Transverse colon (tissue), 4 donors: ENCODE measurements at regions not wholly inside any gene's neighbourhood (a gene's known extent, or its start where the extent isn't known, plus 50 kb on each side); places are given as distances from the start of the nearest gene placed in this dataset.
"Not testable (repeated sequence)": the region's sequence is repeated elsewhere in the genome, so short reads cannot be mapped to it uniquely, and the experiment has no call there.

Experiments
- DNase-seq: peaks from one replicate; pipeline ENCODE4 v3.0.0-alpha.2; 2019
- H3K27ac ChIP-seq, 4 donors: fragments of 200-600 bp; sonication (generic); 2 replicates each; pipeline ENCODE4 v1.5.1; 2016 to 2018; ENCODE audit warnings: inconsistent platforms in 4 of 4
- H3K27me3 ChIP-seq: fragments of 200-600 bp; sonication (generic); 2 replicates; pipeline ENCODE4 v1.5.1; 2017; ENCODE audit warnings: inconsistent platforms
- H3K36me3 ChIP-seq, 4 donors: fragments of 200-600 bp; sonication (generic); 2 replicates each; pipeline ENCODE4 v1.5.1; 2017 to 2019; ENCODE audit warnings: inconsistent platforms in 4 of 4
- H3K4me1 ChIP-seq, 4 donors: fragments of 200-600 bp; sonication (generic); 2 replicates each; pipeline ENCODE4 v1.5.1; 2017 to 2020; ENCODE audit warnings: inconsistent platforms in 4 of 4
- H3K4me3 ChIP-seq, 4 donors: fragments of 200-600 bp; sonication (generic); 1 replicate in 1 of 4; 2 replicates in 3 of 4; pipeline versions ENCODE4 v1.5.1 to v1.6.1; 2017 to 2019; ENCODE audit warnings: inconsistent platforms in 4 of 4
- H3K9me3 ChIP-seq, 2 donors: fragments of 200-600 bp; sonication (generic); 2 replicates each; pipeline ENCODE4 v1.5.1; 2017 to 2019; ENCODE audit warnings: inconsistent platforms in 2 of 2
- CTCF ChIP-seq, 5 experiments: fragments of 200-600 bp in 3 of 5; fragments of 450-650 bp in 2 of 5; sonication (generic) in 3 of 5; IDR thresholded peaks; 1 replicate in 2 of 5; 2 replicates in 3 of 5; pipeline ENCODE4 v1.5.1; 2016 to 2017; ENCODE audit warnings: antibody characterized with exemption in 5 of 5, inconsistent platforms in 3 of 5, mild to moderate bottlenecking in 2 of 5, moderate library complexity in 1 of 5
- EP300 ChIP-seq: sonication (generic); formaldehyde crosslinking; IDR thresholded peaks from one replicate; pipeline ENCODE4 v1.6.1; 2017; ENCODE audit warnings: antibody characterized with exemption, low read depth
- POLR2A ChIP-seq: fragments of 450-650 bp; IDR thresholded peaks from one replicate; pipeline ENCODE4 v1.6.1; 2016; ENCODE audit warnings: antibody characterized with exemption, mild to moderate bottlenecking, moderate library complexity
- POLR2AphosphoS5 ChIP-seq, 3 donors: sonication (generic); formaldehyde crosslinking; IDR thresholded peaks; one replicate each; pipeline ENCODE4 v1.6.1; 2016; ENCODE audit warnings: antibody characterized with exemption in 3 of 3
- WGBS, 2 donors: methylation state at CpG; one replicate each; pipeline ENCODE4 v1.1.5; 2018; ENCODE audit warnings: low coverage in 1 of 2; 5-methylcytosine and 5-hydroxymethylcytosine counted together
- in situ Hi-C, 4 donors: fragments of 200-750 bp; cut with MboI; loops; one replicate each; pipeline versions ENCODE4 v1.15.0 to v1.15.1; 2017; ENCODE audit warnings: low sequenced_read_pairs in 3 of 4, low pct_ligation_motif_present in 1 of 4, low pct_unique_long_range_greater_than_20kb in 1 of 4
- intact Hi-C: fragments of 100-400 bp; cut with DNase I; formaldehyde crosslinking; loops from one replicate; pipeline ENCODE4 v1.15.1; 2023; ENCODE audit warnings: low total_unique reads

- in situ Hi-C loops (no loop called here), intact Hi-C loops (no loop called here)
- Histone ChIP-seq H3K36me3 (no peaks in the 10 kb centered on the region), H3K27ac (no peak overlapping the region), H3K4me1 (no peaks in the 10 kb centered on the region), H3K27me3 (no peaks in the 10 kb centered on the region), H3K4me3 (no peak overlapping the region), H3K9me3 (no peaks in the 10 kb centered on the region)
- DNase-seq: no peak
- no peak for TF ChIP-seq CTCF (IDR thresholded peaks at IDR 0.05)
- no peak for TF ChIP-seq POLR2A
- TF ChIP-seq POLR2AphosphoS5 (IDR thresholded peaks at IDR 0.05): no peak
- TF ChIP-seq EP300: no peak
- 65 to 69% methylated on average over 3 of the region's 3 CpGs for WGBS, 2 donors
Observed at GRCh38 chr10:64350665-64351064, 829.5 kb downstream of the REEP3 start.

- Histone ChIP-seq H3K4me3 (no peak overlapping the region), H3K4me1 (no peaks in the 10 kb centered on the region), H3K9me3 (no peaks in the 10 kb centered on the region), H3K27ac (no peak overlapping the region), H3K27me3 (no peaks in the 10 kb centered on the region), H3K36me3 (no peaks in the 10 kb centered on the region)
- no peak for DNase-seq
- in situ Hi-C loops (no loop called here), intact Hi-C loops (no loop called here)
- TF ChIP-seq POLR2A: no peak
- TF ChIP-seq EP300: no peak
- 27 to 34% methylated on average over 4 of the region's 4 CpGs for WGBS, 2 donors
Observed at GRCh38 chr10:64358907-64359306, 837.7 kb downstream of the REEP3 start.

GRCh38 chr10:64360240-64360639 is 839.0 kb downstream of the REEP3 start:
- H3K27me3 ChIP-seq, in situ Hi-C loops, H3K9me3 ChIP-seq, DNase-seq, intact Hi-C loops, H3K4me1 ChIP-seq, H3K36me3 ChIP-seq, H3K4me3 ChIP-seq, H3K27ac ChIP-seq: not testable (repeated sequence)
- WGBS, 2 donors: 72 to 89% methylated on average over 3 to 6 of the region's 6 CpGs

- TF ChIP-seq CTCF (IDR thresholded peaks at IDR 0.05) (no peak), POLR2A (no peak)
- Histone ChIP-seq H3K9me3 (no peaks in the 10 kb centered on the region), H3K27me3 (no peaks in the 10 kb centered on the region), H3K4me3 (no peak overlapping the region), H3K36me3 (no peaks in the 10 kb centered on the region), H3K27ac (no peak overlapping the region), H3K4me1 (no peaks in the 10 kb centered on the region)
- DNase-seq: no peak
- in situ Hi-C loops (no loop called here), intact Hi-C loops (no loop called here)
- 30 to 31% methylated on average over 1 of the region's 1 CpG for WGBS, 2 donors
Observed at GRCh38 chr10:64363687-64364086, 842.5 kb downstream of the REEP3 start.

- no peak for DNase-seq
- Histone ChIP-seq H3K4me3 (no peak overlapping the region), H3K36me3 (no peaks in the 10 kb centered on the region), H3K27me3 (no peaks in the 10 kb centered on the region), H3K4me1 (peaks cover 0 to 6% (median 3%) of the 10 kb centered on the region in 4 donors), H3K27ac (no peak overlapping the region), H3K9me3 (no peaks in the 10 kb centered on the region)
- no peak for TF ChIP-seq CTCF (IDR thresholded peaks at IDR 0.05)
- TF ChIP-seq POLR2A: no peak
- TF ChIP-seq EP300: no peak
- TF ChIP-seq POLR2AphosphoS5 (IDR thresholded peaks at IDR 0.05): no peak
- intact Hi-C loops: no loop called here
- 88 to 100% methylated on average over 3 of the region's 3 CpGs for WGBS, 2 donors
- in situ Hi-C loops: no loop called here
Observed at GRCh38 chr10:64365663-64366062, 844.5 kb downstream of the REEP3 start.
